B cell (primary cell): ENCODE measurements at regions not wholly inside any gene's neighbourhood (a gene's known extent, or its start where the extent isn't known, plus 50 kb on each side); places are given as distances from the start of the nearest gene placed in this dataset.

Experiments used
- EZH2 ChIP-seq: IDR thresholded peaks from 2 replicates; pipeline ENCODE4 v1.6.1; 2012; ENCODE audit warnings: borderline replicate concordance, low read depth, mild to moderate bottlenecking, moderate library complexity, low read length; ENCODE audit not compliant: insufficient read depth, poor library complexity, severe bottlenecking
- TF ChIP-seq, protein P1 (sequence below): fragments of 200-600 bp; IDR thresholded peaks from one replicate; pipeline ENCODE4 v1.8.0; 2022; ENCODE audit warnings: antibody characterized with exemption, mild to moderate bottlenecking

DNA sequence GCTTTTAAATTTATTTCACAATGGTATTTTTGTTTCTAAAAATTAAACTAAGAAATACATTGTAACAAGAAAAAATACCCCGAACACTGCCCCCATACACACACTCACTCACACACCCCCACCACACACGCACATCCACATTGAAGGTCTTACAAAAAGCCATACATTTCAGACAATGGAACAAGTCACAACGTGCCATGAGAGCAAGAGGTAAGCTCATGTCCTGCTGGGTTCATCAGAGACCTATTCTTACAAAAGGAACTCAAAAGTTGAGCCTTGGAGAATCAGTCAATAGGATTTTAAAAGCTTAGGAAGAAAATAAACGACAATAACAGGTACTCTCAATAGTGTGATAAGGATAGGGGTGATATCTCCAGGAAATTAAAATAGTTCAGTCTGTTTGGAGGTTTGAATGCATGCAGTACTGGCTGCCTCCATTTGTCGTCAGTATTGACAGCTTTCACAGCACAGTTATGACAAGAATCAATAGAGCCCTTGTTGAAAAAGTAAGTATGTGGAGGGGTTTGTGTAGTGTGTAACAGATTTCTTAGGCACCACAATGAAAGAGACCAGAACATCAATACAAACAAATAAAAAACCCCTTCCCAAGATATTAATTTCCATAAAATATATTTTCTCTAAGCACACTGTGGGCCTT lies 1826.2 kb upstream of the CDH6 start:
- no peak for TF ChIP-seq EZH2
- TF ChIP-seq, protein P1, sequence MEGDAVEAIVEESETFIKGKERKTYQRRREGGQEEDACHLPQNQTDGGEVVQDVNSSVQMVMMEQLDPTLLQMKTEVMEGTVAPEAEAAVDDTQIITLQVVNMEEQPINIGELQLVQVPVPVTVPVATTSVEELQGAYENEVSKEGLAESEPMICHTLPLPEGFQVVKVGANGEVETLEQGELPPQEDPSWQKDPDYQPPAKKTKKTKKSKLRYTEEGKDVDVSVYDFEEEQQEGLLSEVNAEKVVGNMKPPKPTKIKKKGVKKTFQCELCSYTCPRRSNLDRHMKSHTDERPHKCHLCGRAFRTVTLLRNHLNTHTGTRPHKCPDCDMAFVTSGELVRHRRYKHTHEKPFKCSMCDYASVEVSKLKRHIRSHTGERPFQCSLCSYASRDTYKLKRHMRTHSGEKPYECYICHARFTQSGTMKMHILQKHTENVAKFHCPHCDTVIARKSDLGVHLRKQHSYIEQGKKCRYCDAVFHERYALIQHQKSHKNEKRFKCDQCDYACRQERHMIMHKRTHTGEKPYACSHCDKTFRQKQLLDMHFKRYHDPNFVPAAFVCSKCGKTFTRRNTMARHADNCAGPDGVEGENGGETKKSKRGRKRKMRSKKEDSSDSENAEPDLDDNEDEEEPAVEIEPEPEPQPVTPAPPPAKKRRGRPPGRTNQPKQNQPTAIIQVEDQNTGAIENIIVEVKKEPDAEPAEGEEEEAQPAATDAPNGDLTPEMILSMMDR, result no peak
